ENCODE measurements at regions not wholly inside any gene's neighbourhood (a gene's known extent, or its start where the extent isn't known, plus 50 kb on each side); places are given as distances from the start of the nearest gene placed in this dataset.
A peak's percentile ranks its signal among the peaks of the same experiment; 100 is the strongest.

GRCh38 chr2:47243596-47244323 lies 67.4 kb upstream of the CALM2 start:
- Mint-ChIP-seq H3K4me3 (no peak overlapping the region), H3K9me3 (no peaks in the 10 kb centered on the region), H3K36me3 (no peaks in the 10 kb centered on the region), H3K27me3 (peaks cover 6 to 11% of the 10 kb centered on the region in 2 donors), H3K4me1 (no peaks in the 10 kb centered on the region), H3K27ac (no peak overlapping the region)
- ATAC-seq (replicated peaks) (no peak), DNase-seq (no peak)

- Mint-ChIP-seq H3K36me3 (no peaks in the 10 kb centered on the region), H3K9me3 (no peaks in the 10 kb centered on the region), H3K27me3 (peaks cover 6 to 11% of the 10 kb centered on the region in 2 donors), H3K27ac (no peak overlapping the region), H3K4me1 (no peaks in the 10 kb centered on the region), H3K4me3 (no peak overlapping the region)
- ATAC-seq (replicated peaks) (no peak), DNase-seq (no peak)
Observed at GRCh38 chr2:47241715-47242114, 65.4 kb upstream of the CALM2 start.

- no peaks in the 10 kb centered on the region for H3K9me3 Mint-ChIP-seq
- H3K27me3 Mint-ChIP-seq: peaks cover 0 to 5% of the 10 kb centered on the region in 2 donors
- no peaks in the 10 kb centered on the region for H3K36me3 Mint-ChIP-seq
- no peak overlapping the region for H3K4me3 Mint-ChIP-seq
- DNase-seq (no peak), ATAC-seq (replicated peaks) (no peak)
- no peak overlapping the region for H3K27ac Mint-ChIP-seq
- no peaks in the 10 kb centered on the region for H3K4me1 Mint-ChIP-seq
Observed at GRCh38 chr2:47239119-47239969, 63.0 kb upstream of the CALM2 start.

- H3K27me3 Mint-ChIP-seq: peaks cover 0 to 5% of the 10 kb centered on the region in 2 donors
- DNase-seq (no peak), ATAC-seq (replicated peaks) (no peak)
- H3K4me1 Mint-ChIP-seq: no peaks in the 10 kb centered on the region
- no peak overlapping the region for H3K4me3 Mint-ChIP-seq
- no peaks in the 10 kb centered on the region for H3K9me3 Mint-ChIP-seq
- no peak overlapping the region for H3K27ac Mint-ChIP-seq
- H3K36me3 Mint-ChIP-seq: no peaks in the 10 kb centered on the region
Observed at GRCh38 chr2:47238638-47239037, 62.3 kb upstream of the CALM2 start.

- no peak for ATAC-seq (replicated peaks)
- H3K27me3 Mint-ChIP-seq: peaks cover 0 to 5% of the 10 kb centered on the region in 2 donors
- no peaks in the 10 kb centered on the region for H3K4me1 Mint-ChIP-seq
- H3K4me3 Mint-ChIP-seq: no peak overlapping the region
- DNase-seq: no peak
- H3K9me3 Mint-ChIP-seq: no peaks in the 10 kb centered on the region
- H3K36me3 Mint-ChIP-seq: no peaks in the 10 kb centered on the region
- no peak overlapping the region for H3K27ac Mint-ChIP-seq
Observed at GRCh38 chr2:47237375-47238334, 61.3 kb upstream of the CALM2 start.

- Mint-ChIP-seq H3K9me3 (no peaks in the 10 kb centered on the region), H3K4me3 (no peak overlapping the region), H3K27me3 (peaks cover 0 to 5% of the 10 kb centered on the region in 2 donors), H3K27ac (no peak overlapping the region), H3K36me3 (no peaks in the 10 kb centered on the region), H3K4me1 (no peaks in the 10 kb centered on the region)
- no peak for DNase-seq
- no peak for ATAC-seq (replicated peaks)
Observed at GRCh38 chr2:47236503-47237215, 60.3 kb upstream of the CALM2 start.

- Mint-ChIP-seq H3K4me1 (no peaks in the 10 kb centered on the region), H3K9me3 (no peaks in the 10 kb centered on the region), H3K27me3 (peaks cover 0 to under 1% of the 10 kb centered on the region in 2 donors), H3K27ac (no peak overlapping the region), H3K36me3 (no peaks in the 10 kb centered on the region), H3K4me3 (no peak overlapping the region)
- DNase-seq (no peak), ATAC-seq (replicated peaks) (no peak)
Observed at GRCh38 chr2:47235132-47235531, 58.8 kb upstream of the CALM2 start.

GRCh38 chr2:47234456-47234855 lies 58.1 kb upstream of the CALM2 start:
- H3K27me3 Mint-ChIP-seq: no peaks in the 10 kb centered on the region
- H3K4me3 Mint-ChIP-seq: no peak overlapping the region
- ATAC-seq (replicated peaks): no peak
- no peaks in the 10 kb centered on the region for H3K9me3 Mint-ChIP-seq
- no peak for DNase-seq
- no peak overlapping the region for H3K27ac Mint-ChIP-seq
- no peaks in the 10 kb centered on the region for H3K36me3 Mint-ChIP-seq
- H3K4me1 Mint-ChIP-seq: no peaks in the 10 kb centered on the region

GRCh38 chr2:47232738-47233415 lies 56.6 kb upstream of the CALM2 start:
- ATAC-seq (replicated peaks) (no peak), DNase-seq (no peak)
- H3K27me3 Mint-ChIP-seq: no peaks in the 10 kb centered on the region
- no peak overlapping the region for H3K27ac Mint-ChIP-seq
- no peaks in the 10 kb centered on the region for H3K36me3 Mint-ChIP-seq
- no peaks in the 10 kb centered on the region for H3K9me3 Mint-ChIP-seq
- no peak overlapping the region for H3K4me3 Mint-ChIP-seq
- no peaks in the 10 kb centered on the region for H3K4me1 Mint-ChIP-seq

- DNase-seq: no peak
- Mint-ChIP-seq H3K36me3 (no peaks in the 10 kb centered on the region), H3K4me1 (peaks cover 5 to 9% of the 10 kb centered on the region in 2 donors), H3K4me3 (no peak overlapping the region), H3K9me3 (no peaks in the 10 kb centered on the region), H3K27me3 (no peaks in the 10 kb centered on the region), H3K27ac (no peak overlapping the region)
- ATAC-seq (replicated peaks): no peak
Observed at GRCh38 chr2:47230418-47230817, 54.1 kb upstream of the CALM2 start.

GRCh38 chr2:47227532-47228279 lies 51.4 kb upstream of the CALM2 start:
- no peaks in the 10 kb centered on the region for H3K9me3 Mint-ChIP-seq
- no peak overlapping the region for H3K4me3 Mint-ChIP-seq
- no peaks in the 10 kb centered on the region for H3K27me3 Mint-ChIP-seq
- no peak for ATAC-seq (replicated peaks)
- peaks cover 6 to 10% of the 10 kb centered on the region in 2 donors for H3K4me1 Mint-ChIP-seq
- no peak for DNase-seq
- H3K36me3 Mint-ChIP-seq: no peaks in the 10 kb centered on the region
- H3K27ac Mint-ChIP-seq: peak overlapping the region; percentile 16

- Mint-ChIP-seq H3K9me3 (no peaks in the 10 kb centered on the region), H3K4me3 (no peak overlapping the region), H3K4me1 (peaks cover 6 to 10% of the 10 kb centered on the region in 2 donors), H3K27me3 (no peaks in the 10 kb centered on the region), H3K27ac (no peak overlapping the region), H3K36me3 (no peaks in the 10 kb centered on the region)
- DNase-seq (no peak), ATAC-seq (replicated peaks) (no peak)
Observed at GRCh38 chr2:47226923-47227220, 50.6 kb upstream of the CALM2 start.

All from stimulated activated naive B cell treated with anti-CD40 and anti-IgM and Interleukin-4, amounts not matched to agents 10 μg/mL and 1 μg/mL and 100 μg/mL, for 72 hours (primary cell).